ENCODE measurements at regions not wholly inside any gene's neighbourhood (a gene's known extent, or its start where the extent isn't known, plus 50 kb on each side); places are given as distances from the start of the nearest gene placed in this dataset.

- TF ChIP-seq, protein P1, sequence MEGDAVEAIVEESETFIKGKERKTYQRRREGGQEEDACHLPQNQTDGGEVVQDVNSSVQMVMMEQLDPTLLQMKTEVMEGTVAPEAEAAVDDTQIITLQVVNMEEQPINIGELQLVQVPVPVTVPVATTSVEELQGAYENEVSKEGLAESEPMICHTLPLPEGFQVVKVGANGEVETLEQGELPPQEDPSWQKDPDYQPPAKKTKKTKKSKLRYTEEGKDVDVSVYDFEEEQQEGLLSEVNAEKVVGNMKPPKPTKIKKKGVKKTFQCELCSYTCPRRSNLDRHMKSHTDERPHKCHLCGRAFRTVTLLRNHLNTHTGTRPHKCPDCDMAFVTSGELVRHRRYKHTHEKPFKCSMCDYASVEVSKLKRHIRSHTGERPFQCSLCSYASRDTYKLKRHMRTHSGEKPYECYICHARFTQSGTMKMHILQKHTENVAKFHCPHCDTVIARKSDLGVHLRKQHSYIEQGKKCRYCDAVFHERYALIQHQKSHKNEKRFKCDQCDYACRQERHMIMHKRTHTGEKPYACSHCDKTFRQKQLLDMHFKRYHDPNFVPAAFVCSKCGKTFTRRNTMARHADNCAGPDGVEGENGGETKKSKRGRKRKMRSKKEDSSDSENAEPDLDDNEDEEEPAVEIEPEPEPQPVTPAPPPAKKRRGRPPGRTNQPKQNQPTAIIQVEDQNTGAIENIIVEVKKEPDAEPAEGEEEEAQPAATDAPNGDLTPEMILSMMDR (IDR thresholded peaks at IDR 0.05; ENCODE audit: low read depth, low read length), result no peak
- TF ChIP-seq EZH2phosphoT487 (IDR thresholded peaks at IDR 0.05; ENCODE audit: low read depth), result no peak
- no peaks in the 10 kb centered on the region for H3K36me3 ChIP-seq (replicated peaks; ENCODE audit: low read depth, low read length)
- H4K20me1 ChIP-seq (ENCODE audit: insufficient read depth, low read length), result no peaks in the 10 kb centered on the region
- H2AFZ ChIP-seq (ENCODE audit: low read depth, low read length), result 0 out of 2 replicates have a peak overlapping the region, but pooled peaks have one; percentile 41
- H3K27me3 ChIP-seq (ENCODE audit: low read depth, low read length), result no peaks in the 10 kb centered on the region
- peaks cover 10% of the 10 kb centered on the region for H3K4me1 ChIP-seq (ENCODE audit: low read length)
- H3K4me2 ChIP-seq (ENCODE audit: low read length), result peak overlapping the region; percentile 24
- no peak overlapping the region for H3K4me3 ChIP-seq (ENCODE audit: low read length)
- H3K9me3 ChIP-seq (ENCODE audit: insufficient read depth, low read length), result no peaks in the 10 kb centered on the region
- 0 out of 2 replicates have a peak overlapping the region, but pooled peaks have one; percentile 1 for H3K9ac ChIP-seq (ENCODE audit: low read length)
- no peak overlapping the region for H3K27ac ChIP-seq (ENCODE audit: low read length)
- no peaks in the 10 kb centered on the region for H3K79me2 ChIP-seq (ENCODE audit: low read length)
Measured at GRCh38 chr21:25326181-25326580, 281.1 kb downstream of the MRPL39 start.

DNA sequence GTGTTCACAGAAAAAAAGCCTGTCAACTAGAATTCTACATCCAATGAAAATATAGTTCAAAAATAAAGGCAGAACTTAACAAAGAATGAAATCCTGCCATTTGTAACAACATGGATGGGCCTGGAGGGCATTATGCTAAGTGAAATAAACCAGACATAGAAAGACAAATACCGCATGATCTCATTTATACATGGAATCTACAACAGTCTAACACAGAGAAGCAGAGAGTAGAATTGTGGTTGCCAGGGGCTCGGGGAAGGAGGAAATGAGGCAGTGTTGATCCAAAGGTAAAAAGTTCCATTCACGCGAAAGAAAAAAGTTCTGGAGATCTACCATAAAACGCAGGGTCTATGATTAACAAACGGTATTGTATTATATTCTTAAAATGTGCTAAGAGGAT lies 282.6 kb downstream of the MRPL39 start:
- Histone ChIP-seq H3K27ac (ENCODE audit: low read length) (no peak overlapping the region), H2AFZ (ENCODE audit: low read depth, low read length) (no peak overlapping the region), H3K79me2 (ENCODE audit: low read length) (no peaks in the 10 kb centered on the region), H3K4me2 (ENCODE audit: low read length) (no peak overlapping the region), H4K20me1 (ENCODE audit: insufficient read depth, low read length) (no peaks in the 10 kb centered on the region), H3K9me3 (ENCODE audit: insufficient read depth, low read length) (no peaks in the 10 kb centered on the region), H3K4me3 (ENCODE audit: low read length) (no peak overlapping the region), H3K9ac (ENCODE audit: low read length) (no peak overlapping the region), H3K36me3 (replicated peaks; ENCODE audit: low read depth, low read length) (no peaks in the 10 kb centered on the region), H3K27me3 (ENCODE audit: low read depth, low read length) (no peaks in the 10 kb centered on the region), H3K4me1 (ENCODE audit: low read length) (peaks cover 10% of the 10 kb centered on the region)
- TF ChIP-seq EZH2phosphoT487 (IDR thresholded peaks at IDR 0.05; ENCODE audit: low read depth), result no peak
- TF ChIP-seq, protein P1 (IDR thresholded peaks at IDR 0.05; ENCODE audit: low read depth, low read length), result no peak

DNA sequence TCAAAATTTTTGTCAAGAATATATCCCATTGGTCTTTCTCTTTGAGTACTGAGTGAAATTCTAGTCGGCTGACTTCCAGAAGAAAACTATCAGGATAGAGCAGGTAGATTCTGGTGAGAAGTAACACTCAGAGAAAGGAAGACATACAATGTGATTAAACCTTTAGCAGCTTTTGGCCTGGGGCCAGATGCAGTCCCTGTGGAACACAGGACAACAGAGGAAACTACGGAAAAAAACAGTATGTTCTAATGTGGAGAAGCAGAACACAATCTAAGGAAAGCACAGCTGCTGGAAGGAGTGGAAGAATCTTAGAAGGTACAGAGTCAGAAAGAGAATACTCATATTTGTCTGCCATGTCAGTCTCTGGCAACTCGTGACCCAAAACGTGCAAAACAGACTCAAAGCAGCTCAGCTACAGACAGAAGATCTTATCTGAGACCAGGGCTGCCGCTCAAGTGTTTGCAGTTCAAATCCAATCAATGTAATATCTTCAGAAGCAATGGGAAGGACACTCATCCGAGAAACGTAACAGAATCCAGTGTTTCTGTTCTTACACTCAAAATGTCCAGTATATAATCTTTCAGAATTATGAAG lies 283.8 kb downstream of the MRPL39 start:
- Histone ChIP-seq H4K20me1 (ENCODE audit: insufficient read depth, low read length) (no peaks in the 10 kb centered on the region), H3K36me3 (replicated peaks; ENCODE audit: low read depth, low read length) (no peaks in the 10 kb centered on the region), H3K27ac (ENCODE audit: low read length) (no peak overlapping the region), H3K4me2 (ENCODE audit: low read length) (no peak overlapping the region), H3K79me2 (ENCODE audit: low read length) (no peaks in the 10 kb centered on the region), H3K27me3 (ENCODE audit: low read depth, low read length) (no peaks in the 10 kb centered on the region), H2AFZ (ENCODE audit: low read depth, low read length) (no peak overlapping the region), H3K4me1 (ENCODE audit: low read length) (peaks cover 10% of the 10 kb centered on the region), H3K9me3 (ENCODE audit: insufficient read depth, low read length) (no peaks in the 10 kb centered on the region), H3K4me3 (ENCODE audit: low read length) (no peak overlapping the region), H3K9ac (ENCODE audit: low read length) (no peak overlapping the region)
- TF ChIP-seq, protein P1 (IDR thresholded peaks at IDR 0.05; ENCODE audit: low read depth, low read length), result no peak
- TF ChIP-seq EZH2phosphoT487 (IDR thresholded peaks at IDR 0.05; ENCODE audit: low read depth), result no peak

DNA sequence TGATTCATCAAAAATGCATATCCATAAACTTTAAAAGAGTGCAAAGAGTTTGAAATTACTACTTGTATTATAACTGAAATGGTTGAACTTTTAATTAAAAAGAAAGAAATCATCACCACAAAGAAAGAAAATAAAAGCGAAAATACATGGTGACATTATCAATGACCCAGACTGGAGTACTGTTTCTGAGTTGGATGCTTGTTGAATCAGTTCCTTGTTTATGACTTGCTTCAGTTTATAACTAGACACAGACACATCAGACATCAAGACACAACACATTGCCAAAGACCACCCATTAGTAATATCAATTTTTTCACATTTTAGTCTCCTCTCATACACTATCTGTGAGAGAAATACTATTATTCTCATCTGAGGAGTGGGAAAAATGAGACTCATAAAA lies 293.0 kb downstream of the MRPL39 start:
- Histone ChIP-seq H3K4me3 (ENCODE audit: low read length) (peak overlapping the region; percentile 49), H3K27me3 (ENCODE audit: low read depth, low read length) (no peaks in the 10 kb centered on the region), H2AFZ (ENCODE audit: low read depth, low read length) (0 out of 2 replicates have a peak overlapping the region, but pooled peaks have one; percentile 28), H3K36me3 (replicated peaks; ENCODE audit: low read depth, low read length) (peaks cover 8% of the 10 kb centered on the region), H3K9ac (ENCODE audit: low read length) (peak overlapping the region; percentile 52), H3K27ac (ENCODE audit: low read length) (no peak overlapping the region), H3K4me1 (ENCODE audit: low read length) (peaks cover 11% of the 10 kb centered on the region), H3K79me2 (ENCODE audit: low read length) (no peaks in the 10 kb centered on the region), H4K20me1 (ENCODE audit: insufficient read depth, low read length) (no peaks in the 10 kb centered on the region), H3K9me3 (ENCODE audit: insufficient read depth, low read length) (0 out of 2 replicates have a peak, but pooled peaks cover 8% of the 10 kb centered on the region), H3K4me2 (ENCODE audit: low read length) (peak overlapping the region; percentile 68)
- TF ChIP-seq, protein P1 (IDR thresholded peaks at IDR 0.05; ENCODE audit: low read depth, low read length), result no peak
- no peak for TF ChIP-seq EZH2phosphoT487 (IDR thresholded peaks at IDR 0.05; ENCODE audit: low read depth)

Measured in OCI-LY3 (cell line).